RWPE2 (cell line): ENCODE measurements at regions not wholly inside any gene's neighbourhood (a gene's known extent, or its start where the extent isn't known, plus 50 kb on each side); places are given as distances from the start of the nearest gene placed in this dataset.

Experiments used
- ATAC-seq: fragments of 200-7000 bp; cut with Tn5 transposase; 3 replicates; pipeline ENCODE4 v1.9.1; 2021; ENCODE audit warnings: low read depth
- DNase-seq: peaks from one replicate; pipeline ENCODE4 v3.0.0-alpha.2; 2020; ENCODE audit warnings: low spot score
- H3K27ac ChIP-seq: fragments of 450-650 bp; 2 replicates; pipeline ENCODE4 v1.5.1; 2017; ENCODE audit warnings: mild to moderate bottlenecking; ENCODE audit not compliant: poor library complexity, severe bottlenecking
- H3K27me3 ChIP-seq: fragments of 250-450 bp; sonication (Bioruptor Pico); 2 replicates; pipeline ENCODE4 v1.5.1; 2021; ENCODE audit warnings: mild to moderate bottlenecking, moderate library complexity; ENCODE audit not compliant: insufficient read depth, poor library complexity, severe bottlenecking
- H3K36me3 ChIP-seq: fragments of 250-450 bp; sonication (Bioruptor Pico); 2 replicates; pipeline ENCODE4 v1.5.1; 2020; ENCODE audit warnings: low read depth, mild to moderate bottlenecking, moderate library complexity
- H3K4me1 ChIP-seq: fragments of 250-450 bp; sonication (Bioruptor Pico); 2 replicates; pipeline ENCODE4 v1.5.1; 2021; ENCODE audit warnings: mild to moderate bottlenecking, moderate library complexity; ENCODE audit not compliant: insufficient read depth, poor library complexity, severe bottlenecking
- H3K4me3 ChIP-seq: fragments of 250-450 bp; sonication (Bioruptor Pico); 2 replicates; pipeline ENCODE4 v1.5.1; 2021; ENCODE audit warnings: mild to moderate bottlenecking, moderate library complexity; ENCODE audit not compliant: severe bottlenecking
- H3K9me3 ChIP-seq: fragments of 250-450 bp; sonication (Bioruptor Pico); 2 replicates; pipeline ENCODE4 v1.5.1; 2021; ENCODE audit warnings: mild to moderate bottlenecking, moderate library complexity; ENCODE audit not compliant: severe bottlenecking
- CTCF ChIP-seq: fragments of 450-650 bp; IDR thresholded peaks from one replicate; pipeline ENCODE4 v1.5.1; 2017; ENCODE audit warnings: mild to moderate bottlenecking, moderate library complexity; ENCODE audit not compliant: poor library complexity, severe bottlenecking

- DNase-seq: no peak
- Histone ChIP-seq H3K4me1 (no peaks in the 10 kb centered on the region), H3K36me3 (no peaks in the 10 kb centered on the region), H3K27ac (no peak overlapping the region), H3K9me3 (no peaks in the 10 kb centered on the region), H3K4me3 (no peak overlapping the region), H3K27me3 (peaks cover 3% of the 10 kb centered on the region)
- TF ChIP-seq CTCF: no peak
- no peak for ATAC-seq
Measured at GRCh38 chr2:221210686-221211085, 361.4 kb downstream of the EPHA4 start.

GRCh38 chr2:221211653-221212052 is 360.5 kb downstream of the EPHA4 start:
- Histone ChIP-seq H3K27me3 (peaks cover 3% of the 10 kb centered on the region), H3K36me3 (no peaks in the 10 kb centered on the region), H3K27ac (no peak overlapping the region), H3K4me3 (no peak overlapping the region), H3K9me3 (no peaks in the 10 kb centered on the region), H3K4me1 (no peaks in the 10 kb centered on the region)
- DNase-seq (no peak), ATAC-seq (no peak)
- no peak for TF ChIP-seq CTCF

- H3K36me3 ChIP-seq: no peaks in the 10 kb centered on the region
- H3K4me3 ChIP-seq: no peak overlapping the region
- ATAC-seq (no peak), DNase-seq (no peak)
- no peak overlapping the region for H3K27ac ChIP-seq
- H3K9me3 ChIP-seq: no peaks in the 10 kb centered on the region
- H3K4me1 ChIP-seq: no peaks in the 10 kb centered on the region
- TF ChIP-seq CTCF: no peak
- peaks cover 3% of the 10 kb centered on the region for H3K27me3 ChIP-seq
Measured at GRCh38 chr2:221212105-221212504, 360.0 kb downstream of the EPHA4 start.

GRCh38 chr2:221215487-221215886 is 356.6 kb downstream of the EPHA4 start:
- H3K4me3 ChIP-seq: no peak overlapping the region
- no peaks in the 10 kb centered on the region for H3K9me3 ChIP-seq
- no peaks in the 10 kb centered on the region for H3K4me1 ChIP-seq
- no peak overlapping the region for H3K27ac ChIP-seq
- no peaks in the 10 kb centered on the region for H3K36me3 ChIP-seq
- DNase-seq (no peak), ATAC-seq (no peak)
- peaks cover 3% of the 10 kb centered on the region for H3K27me3 ChIP-seq
- TF ChIP-seq CTCF: no peak

- H3K27ac ChIP-seq: no peak overlapping the region
- ATAC-seq (no peak), DNase-seq (no peak)
- no peaks in the 10 kb centered on the region for H3K36me3 ChIP-seq
- H3K9me3 ChIP-seq: no peaks in the 10 kb centered on the region
- no peaks in the 10 kb centered on the region for H3K4me1 ChIP-seq
- no peak overlapping the region for H3K4me3 ChIP-seq
- no peak for TF ChIP-seq CTCF
- no peaks in the 10 kb centered on the region for H3K27me3 ChIP-seq
Measured at GRCh38 chr2:221216636-221217035, 355.5 kb downstream of the EPHA4 start.
